HL-60 (cell line): ENCODE measurements at regions not wholly inside any gene's neighbourhood (a gene's known extent, or its start where the extent isn't known, plus 50 kb on each side); places are given as distances from the start of the nearest gene placed in this dataset.

Experiments used
- DNase-seq, 2 experiments: peaks; one replicate each; pipeline ENCODE4 v3.0.0-alpha.2; 2010 to 2020; ENCODE audit warnings: low read depth in 1 of 2, low spot score in 1 of 2
- H3K27ac ChIP-seq: fragments of 250-450 bp; sonication (Bioruptor Pico); replicated peaks from 2 replicates; pipeline ENCODE4 v1.5.1; 2020; ENCODE audit warnings: mild to moderate bottlenecking, moderate library complexity
- H3K27me3 ChIP-seq: fragments of 250-450 bp; sonication (Bioruptor Pico); 2 replicates; pipeline ENCODE4 v1.5.1; 2021; ENCODE audit warnings: mild to moderate bottlenecking, moderate library complexity; ENCODE audit not compliant: insufficient read depth, poor library complexity, severe bottlenecking
- H3K4me3 ChIP-seq: replicated peaks from 2 replicates; pipeline ENCODE4 v1.5.1; 2011; ENCODE audit warnings: mild to moderate bottlenecking, control low read depth, low read length; ENCODE audit not compliant: insufficient read depth
- GABPA ChIP-seq: IDR thresholded peaks from 2 replicates; pipeline ENCODE4 v1.6.1; 2012; ENCODE audit warnings: low read depth
- POLR2AphosphoS5 ChIP-seq: IDR thresholded peaks from 2 replicates; pipeline ENCODE4 v1.6.1; 2012; ENCODE audit warnings: low read depth
- SPI1 ChIP-seq: IDR thresholded peaks from 2 replicates; pipeline ENCODE4 v1.6.1; 2012; ENCODE audit warnings: low read depth, mild to moderate bottlenecking, borderline replicate concordance
- TF ChIP-seq, protein P1 (sequence below): IDR thresholded peaks from one replicate; pipeline ENCODE4 v1.5.1; 2011; ENCODE audit warnings: low read length, control low read depth, inconsistent platforms; ENCODE audit not compliant: insufficient read depth
- TF ChIP-seq, protein P2 (sequence below): IDR thresholded peaks from 2 replicates; pipeline ENCODE4 v1.6.1; 2012; ENCODE audit warnings: low read depth; ENCODE audit not compliant: insufficient replicate concordance

DNA sequence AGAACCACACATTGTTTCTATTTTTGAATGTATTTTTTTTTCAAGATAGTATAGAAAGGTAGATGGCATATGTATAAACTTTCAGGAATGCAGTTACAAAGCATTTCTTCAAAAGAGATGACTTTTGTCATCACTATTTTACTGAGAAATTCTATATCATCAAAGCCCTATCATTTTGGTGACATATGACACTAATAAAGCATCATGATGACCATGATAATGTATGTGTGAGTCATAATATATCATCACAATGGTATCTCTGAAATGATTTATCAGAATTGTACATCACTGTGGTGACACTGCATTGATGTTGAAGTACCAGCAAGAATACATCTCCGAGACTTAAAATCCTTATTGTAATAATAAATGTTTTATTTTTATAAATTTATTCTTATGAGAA, 1740.8 kb downstream of the PCDH7 start:
- TF ChIP-seq, protein P1, sequence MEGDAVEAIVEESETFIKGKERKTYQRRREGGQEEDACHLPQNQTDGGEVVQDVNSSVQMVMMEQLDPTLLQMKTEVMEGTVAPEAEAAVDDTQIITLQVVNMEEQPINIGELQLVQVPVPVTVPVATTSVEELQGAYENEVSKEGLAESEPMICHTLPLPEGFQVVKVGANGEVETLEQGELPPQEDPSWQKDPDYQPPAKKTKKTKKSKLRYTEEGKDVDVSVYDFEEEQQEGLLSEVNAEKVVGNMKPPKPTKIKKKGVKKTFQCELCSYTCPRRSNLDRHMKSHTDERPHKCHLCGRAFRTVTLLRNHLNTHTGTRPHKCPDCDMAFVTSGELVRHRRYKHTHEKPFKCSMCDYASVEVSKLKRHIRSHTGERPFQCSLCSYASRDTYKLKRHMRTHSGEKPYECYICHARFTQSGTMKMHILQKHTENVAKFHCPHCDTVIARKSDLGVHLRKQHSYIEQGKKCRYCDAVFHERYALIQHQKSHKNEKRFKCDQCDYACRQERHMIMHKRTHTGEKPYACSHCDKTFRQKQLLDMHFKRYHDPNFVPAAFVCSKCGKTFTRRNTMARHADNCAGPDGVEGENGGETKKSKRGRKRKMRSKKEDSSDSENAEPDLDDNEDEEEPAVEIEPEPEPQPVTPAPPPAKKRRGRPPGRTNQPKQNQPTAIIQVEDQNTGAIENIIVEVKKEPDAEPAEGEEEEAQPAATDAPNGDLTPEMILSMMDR, result no peak
- TF ChIP-seq SPI1 (no peak), POLR2AphosphoS5 (no peak), GABPA (no peak)
- TF ChIP-seq, protein P2, sequence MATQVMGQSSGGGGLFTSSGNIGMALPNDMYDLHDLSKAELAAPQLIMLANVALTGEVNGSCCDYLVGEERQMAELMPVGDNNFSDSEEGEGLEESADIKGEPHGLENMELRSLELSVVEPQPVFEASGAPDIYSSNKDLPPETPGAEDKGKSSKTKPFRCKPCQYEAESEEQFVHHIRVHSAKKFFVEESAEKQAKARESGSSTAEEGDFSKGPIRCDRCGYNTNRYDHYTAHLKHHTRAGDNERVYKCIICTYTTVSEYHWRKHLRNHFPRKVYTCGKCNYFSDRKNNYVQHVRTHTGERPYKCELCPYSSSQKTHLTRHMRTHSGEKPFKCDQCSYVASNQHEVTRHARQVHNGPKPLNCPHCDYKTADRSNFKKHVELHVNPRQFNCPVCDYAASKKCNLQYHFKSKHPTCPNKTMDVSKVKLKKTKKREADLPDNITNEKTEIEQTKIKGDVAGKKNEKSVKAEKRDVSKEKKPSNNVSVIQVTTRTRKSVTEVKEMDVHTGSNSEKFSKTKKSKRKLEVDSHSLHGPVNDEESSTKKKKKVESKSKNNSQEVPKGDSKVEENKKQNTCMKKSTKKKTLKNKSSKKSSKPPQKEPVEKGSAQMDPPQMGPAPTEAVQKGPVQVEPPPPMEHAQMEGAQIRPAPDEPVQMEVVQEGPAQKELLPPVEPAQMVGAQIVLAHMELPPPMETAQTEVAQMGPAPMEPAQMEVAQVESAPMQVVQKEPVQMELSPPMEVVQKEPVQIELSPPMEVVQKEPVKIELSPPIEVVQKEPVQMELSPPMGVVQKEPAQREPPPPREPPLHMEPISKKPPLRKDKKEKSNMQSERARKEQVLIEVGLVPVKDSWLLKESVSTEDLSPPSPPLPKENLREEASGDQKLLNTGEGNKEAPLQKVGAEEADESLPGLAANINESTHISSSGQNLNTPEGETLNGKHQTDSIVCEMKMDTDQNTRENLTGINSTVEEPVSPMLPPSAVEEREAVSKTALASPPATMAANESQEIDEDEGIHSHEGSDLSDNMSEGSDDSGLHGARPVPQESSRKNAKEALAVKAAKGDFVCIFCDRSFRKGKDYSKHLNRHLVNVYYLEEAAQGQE, result no peak
- no peak overlapping the region for H3K27ac ChIP-seq
- H3K27me3 ChIP-seq, result no peaks in the 10 kb centered on the region
- DNase-seq, result no peak
- no peak overlapping the region for H3K4me3 ChIP-seq

DNA sequence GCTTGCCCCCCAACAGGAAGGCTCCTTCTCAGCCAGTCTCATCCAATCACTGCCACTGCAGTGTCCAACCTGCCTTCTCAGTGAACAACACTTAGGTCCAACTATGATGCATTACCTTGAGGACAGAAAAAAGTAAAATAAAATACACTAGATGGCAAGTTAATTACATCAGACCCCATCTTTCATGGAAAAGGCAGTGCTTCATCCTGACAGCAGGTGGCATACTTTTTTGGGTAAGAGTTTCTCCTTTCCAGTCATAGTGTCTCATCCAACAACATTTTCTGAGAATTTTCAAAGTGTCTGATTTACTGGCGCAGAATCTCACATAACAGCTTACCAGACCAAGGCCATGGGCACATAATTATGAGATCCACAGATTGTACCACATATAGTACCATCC, 1742.8 kb downstream of the PCDH7 start:
- peak in 1 of 2 experiments; percentile 9 for DNase-seq
- TF ChIP-seq, protein P1, result peak; percentile 38
- TF ChIP-seq SPI1, result no peak
- TF ChIP-seq, protein P2, result no peak
- no peak overlapping the region for H3K4me3 ChIP-seq
- H3K27ac ChIP-seq, result no peak overlapping the region
- H3K27me3 ChIP-seq, result no peaks in the 10 kb centered on the region

DNA sequence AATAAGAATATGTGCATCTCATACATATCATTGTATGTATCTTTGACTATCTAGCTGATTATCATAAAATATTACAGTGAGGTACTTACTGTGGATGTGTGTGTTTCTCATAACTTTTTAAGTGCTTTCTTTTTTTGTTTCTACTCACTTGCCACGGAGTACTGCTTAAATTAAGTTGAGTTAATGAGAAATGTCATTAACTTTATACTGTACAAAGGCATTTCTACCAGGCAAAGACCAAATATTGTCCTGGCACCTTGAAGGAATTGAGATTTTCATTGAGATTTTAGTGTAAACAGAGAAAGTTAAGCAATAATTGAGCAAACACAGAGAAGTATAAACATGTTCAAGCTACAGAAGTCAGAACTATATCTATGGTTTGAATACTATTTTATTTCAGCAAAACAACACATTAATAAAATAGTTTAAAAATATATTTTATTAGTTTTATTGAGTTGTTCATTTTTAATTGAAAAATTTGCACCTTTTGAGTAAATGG, 1750.0 kb downstream of the PCDH7 start:
- TF ChIP-seq SPI1, result no peak
- no peak for DNase-seq
- H3K27ac ChIP-seq, result no peak overlapping the region
- no peak overlapping the region for H3K4me3 ChIP-seq
- no peaks in the 10 kb centered on the region for H3K27me3 ChIP-seq

DNA sequence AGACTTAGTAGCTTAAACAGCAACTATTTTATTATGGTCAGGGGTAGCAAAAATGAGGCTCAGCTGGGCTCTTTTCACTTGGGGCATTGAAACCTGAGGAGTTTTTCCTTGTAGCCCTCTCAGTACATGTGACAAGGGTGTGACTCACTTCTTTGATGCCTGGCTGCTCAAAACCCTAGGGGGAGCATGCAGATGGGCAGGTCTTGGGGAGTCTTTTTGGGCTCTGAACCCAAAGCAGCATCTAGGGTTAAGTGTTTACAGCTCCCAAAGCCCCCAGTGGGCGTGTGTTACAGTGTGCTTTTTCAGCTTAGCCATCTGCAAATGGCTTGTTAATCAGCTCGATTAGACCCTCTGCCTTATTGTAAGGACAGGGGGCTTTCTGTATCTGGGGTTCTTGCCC, 1752.7 kb downstream of the PCDH7 start:
- no peak overlapping the region for H3K27ac ChIP-seq
- H3K27me3 ChIP-seq, result no peaks in the 10 kb centered on the region
- H3K4me3 ChIP-seq, result no peak overlapping the region
- TF ChIP-seq GABPA (no peak), SPI1 (no peak), POLR2AphosphoS5 (no peak)
- TF ChIP-seq, protein P1, result no peak
- TF ChIP-seq, protein P2, result no peak
- DNase-seq, result no peak
